ENCODE measurements at regions not wholly inside any gene's neighbourhood (a gene's known extent, or its start where the extent isn't known, plus 50 kb on each side); places are given as distances from the start of the nearest gene placed in this dataset.

DNA sequence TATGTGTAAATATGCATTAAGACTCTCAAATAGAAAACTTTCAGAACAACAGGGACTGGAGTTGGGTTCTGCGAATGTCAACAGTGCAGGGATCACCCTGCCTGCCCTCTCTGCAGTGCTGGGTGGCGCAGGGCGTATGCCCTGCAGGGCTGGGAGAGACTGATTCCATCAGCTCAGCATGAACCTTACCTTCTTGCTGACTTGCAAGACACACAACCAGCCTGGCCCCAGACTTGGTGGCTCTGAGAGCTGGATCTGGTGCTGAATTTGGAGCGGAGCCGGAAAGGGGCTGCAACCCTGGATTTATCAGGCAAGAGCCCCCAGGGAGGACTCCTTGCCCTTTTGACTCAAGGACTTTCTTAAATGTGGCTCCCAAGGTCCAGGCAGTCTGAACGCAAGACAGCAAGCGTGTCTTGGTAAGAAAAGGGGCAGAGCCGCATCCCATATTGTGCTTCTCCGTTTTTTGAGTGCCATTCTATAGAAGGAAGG is 376.0 kb upstream of the IRX2 start (continued):
- TF ChIP-seq EHMT2 (IDR thresholded peaks at IDR 0.05; ENCODE audit: low read depth) (no peak), GATA3 (IDR thresholded peaks at IDR 0.05; ENCODE audit: borderline replicate concordance) (no peak), ESRRA (IDR thresholded peaks at IDR 0.05; ENCODE audit: borderline replicate concordance, low read length) (no peak), CHD4 (IDR thresholded peaks at IDR 0.05; ENCODE audit: borderline replicate concordance) (no peak)

- H3K9me3 ChIP-seq = no peaks in the 10 kb centered on the region
- POLR2A ChIA-PET = no interaction called here
- H3K4me1 ChIP-seq = no peaks in the 10 kb centered on the region
- no peak for TF ChIP-seq NFE2L2 (conservative IDR thresholded peaks at IDR 0.05; ENCODE audit: low read length)
- no peak for TF ChIP-seq ZNF302 (CRISPR knock-in tag; IDR thresholded peaks at IDR 0.05)
- no peak for TF ChIP-seq CHD2 (IDR thresholded peaks at IDR 0.05; ENCODE audit: low read length, partially characterized antibody)
- no peak for TF ChIP-seq HDAC2 (IDR thresholded peaks at IDR 0.05)
- DNase-seq (ENCODE audit: low read depth in 1 of 2, low spot score in 1 of 2) (no peak), ATAC-seq (no peak), FAIRE-seq (no peak)
- H3K4me3 ChIP-seq = no peak overlapping the region
- CTCF ChIA-PET = no interaction called here
- H3K4me2 ChIP-seq = no peak overlapping the region
- WGBS (ENCODE audit: missing lambda C conversion rate) = 12% methylated on average over 6 of the region's 10 CpGs
- no peak overlapping the region for H3K27ac ChIP-seq
Observed at GRCh38 chr5:3126639-3127038, 375.2 kb upstream of the IRX2 start.

GRCh38 chr5:3124410-3124809 is 372.9 kb upstream of the IRX2 start:
- TF ChIP-seq CHD4 (IDR thresholded peaks at IDR 0.05; ENCODE audit: borderline replicate concordance) (no peak), CEBPB (IDR thresholded peaks at IDR 0.05) (no peak), HOXB13 (CRISPR knock-in tag; IDR thresholded peaks at IDR 0.05; ENCODE audit: low read depth) (no peak), ZFP36 (IDR thresholded peaks at IDR 0.05; ENCODE audit: borderline replicate concordance, partially characterized antibody) (no peak), ESRRA (IDR thresholded peaks at IDR 0.05; ENCODE audit: borderline replicate concordance, low read length) (no peak), FOXS1 (CRISPR knock-in tag; IDR thresholded peaks at IDR 0.05) (no peak), KDM5A (IDR thresholded peaks at IDR 0.05) (no peak), ELK1 (IDR thresholded peaks at IDR 0.05; ENCODE audit: low read depth, low read length) (no peak), POLR2A (IDR thresholded peaks at IDR 0.05; ENCODE audit: low read length) (no peak), SMC3 (IDR thresholded peaks at IDR 0.05) (no peak), HMGXB4 (CRISPR knock-in tag; IDR thresholded peaks at IDR 0.05; ENCODE audit: borderline replicate concordance) (no peak), TFCP2L1 (CRISPR knock-in tag; IDR thresholded peaks at IDR 0.05) (no peak), NFE2L2 (conservative IDR thresholded peaks at IDR 0.05; ENCODE audit: low read length) (no peak), RNF2 (IDR thresholded peaks at IDR 0.05; ENCODE audit: borderline replicate concordance, low read depth) (no peak), MYC (IDR thresholded peaks at IDR 0.05; ENCODE audit: borderline replicate concordance, low read length) (no peak), CHD2 (IDR thresholded peaks at IDR 0.05; ENCODE audit: low read length, partially characterized antibody) (no peak), JUN (IDR thresholded peaks at IDR 0.05) (no peak), E2F6 (IDR thresholded peaks at IDR 0.05; ENCODE audit: borderline replicate concordance, low read depth) (no peak)
- TF ChIP-seq, protein P1, sequence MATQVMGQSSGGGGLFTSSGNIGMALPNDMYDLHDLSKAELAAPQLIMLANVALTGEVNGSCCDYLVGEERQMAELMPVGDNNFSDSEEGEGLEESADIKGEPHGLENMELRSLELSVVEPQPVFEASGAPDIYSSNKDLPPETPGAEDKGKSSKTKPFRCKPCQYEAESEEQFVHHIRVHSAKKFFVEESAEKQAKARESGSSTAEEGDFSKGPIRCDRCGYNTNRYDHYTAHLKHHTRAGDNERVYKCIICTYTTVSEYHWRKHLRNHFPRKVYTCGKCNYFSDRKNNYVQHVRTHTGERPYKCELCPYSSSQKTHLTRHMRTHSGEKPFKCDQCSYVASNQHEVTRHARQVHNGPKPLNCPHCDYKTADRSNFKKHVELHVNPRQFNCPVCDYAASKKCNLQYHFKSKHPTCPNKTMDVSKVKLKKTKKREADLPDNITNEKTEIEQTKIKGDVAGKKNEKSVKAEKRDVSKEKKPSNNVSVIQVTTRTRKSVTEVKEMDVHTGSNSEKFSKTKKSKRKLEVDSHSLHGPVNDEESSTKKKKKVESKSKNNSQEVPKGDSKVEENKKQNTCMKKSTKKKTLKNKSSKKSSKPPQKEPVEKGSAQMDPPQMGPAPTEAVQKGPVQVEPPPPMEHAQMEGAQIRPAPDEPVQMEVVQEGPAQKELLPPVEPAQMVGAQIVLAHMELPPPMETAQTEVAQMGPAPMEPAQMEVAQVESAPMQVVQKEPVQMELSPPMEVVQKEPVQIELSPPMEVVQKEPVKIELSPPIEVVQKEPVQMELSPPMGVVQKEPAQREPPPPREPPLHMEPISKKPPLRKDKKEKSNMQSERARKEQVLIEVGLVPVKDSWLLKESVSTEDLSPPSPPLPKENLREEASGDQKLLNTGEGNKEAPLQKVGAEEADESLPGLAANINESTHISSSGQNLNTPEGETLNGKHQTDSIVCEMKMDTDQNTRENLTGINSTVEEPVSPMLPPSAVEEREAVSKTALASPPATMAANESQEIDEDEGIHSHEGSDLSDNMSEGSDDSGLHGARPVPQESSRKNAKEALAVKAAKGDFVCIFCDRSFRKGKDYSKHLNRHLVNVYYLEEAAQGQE (IDR thresholded peaks at IDR 0.05) = no peak
- DNase-seq (ENCODE audit: low read depth in 1 of 2, low spot score in 1 of 2) = no peak
- Histone ChIP-seq H3K4me2 (no peak overlapping the region), H3K4me1 (no peaks in the 10 kb centered on the region), H3K9me3 (no peaks in the 10 kb centered on the region), H3K4me3 (no peak overlapping the region), H3K27ac (no peak overlapping the region)
- ATAC-seq = no peak
- ChIA-PET POLR2A (no interaction called here), CTCF (no interaction called here)
- FAIRE-seq = no peak
- 21% methylated on average over 6 of the region's 6 CpGs for WGBS (ENCODE audit: missing lambda C conversion rate)

Data from A549 (cell line).